ENCODE measurements at regions not wholly inside any gene's neighbourhood (a gene's known extent, or its start where the extent isn't known, plus 50 kb on each side); places are given as distances from the start of the nearest gene placed in this dataset.

DNA sequence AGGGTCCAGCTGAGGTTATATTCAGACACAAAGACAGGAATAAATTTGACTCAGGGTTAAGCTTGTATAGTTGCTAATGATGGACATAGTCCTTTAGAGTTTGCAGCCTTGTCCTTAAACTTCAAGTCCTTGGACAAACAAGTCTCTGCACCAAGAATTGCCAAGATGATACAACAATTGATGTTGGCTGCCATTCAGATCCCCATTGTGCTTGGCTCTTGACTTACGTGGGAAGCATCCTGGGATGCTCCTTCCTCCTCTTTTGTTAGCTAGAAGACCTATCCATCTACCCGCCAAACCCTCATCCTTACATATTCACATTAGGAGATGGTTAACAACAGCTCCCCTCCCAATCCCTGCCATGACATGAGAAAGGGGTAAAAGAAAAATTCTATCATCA lies 115.6 kb downstream of the RDH14 start:
- no peaks in the 10 kb centered on the region for H3K36me3 Mint-ChIP-seq
- no peaks in the 10 kb centered on the region for H3K4me1 Mint-ChIP-seq
- H3K4me3 Mint-ChIP-seq: no peak overlapping the region
- H3K27me3 Mint-ChIP-seq: peaks cover 6% of the 10 kb centered on the region
- no peak for DNase-seq
- CTCF ChIA-PET: no interaction called here
- no peak overlapping the region for H3K27ac Mint-ChIP-seq
- no peaks in the 10 kb centered on the region for H3K9me3 Mint-ChIP-seq

DNA sequence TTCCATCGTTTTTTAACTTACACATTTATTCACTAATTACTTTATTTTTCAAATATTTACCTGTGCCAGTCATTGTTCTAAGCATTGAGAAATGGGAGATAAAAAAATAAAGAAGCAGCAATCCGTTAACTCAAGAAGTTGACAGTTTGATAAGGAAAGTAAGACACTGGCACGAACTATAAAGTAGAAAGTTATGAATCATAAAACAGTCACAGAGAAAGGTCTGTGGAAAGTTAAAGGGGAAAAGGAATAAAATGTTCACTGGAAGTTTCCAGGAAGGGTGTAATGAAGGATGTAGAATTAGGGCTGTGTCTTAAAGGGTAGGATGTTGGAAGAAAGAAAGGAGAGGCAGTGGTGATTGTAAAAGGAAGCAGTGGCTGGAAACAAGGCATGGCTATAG lies 118.9 kb downstream of the RDH14 start:
- DNase-seq: no peak
- Mint-ChIP-seq H3K27me3 (peaks cover 3% of the 10 kb centered on the region), H3K4me3 (no peak overlapping the region), H3K27ac (no peak overlapping the region), H3K9me3 (no peaks in the 10 kb centered on the region), H3K36me3 (no peaks in the 10 kb centered on the region), H3K4me1 (no peaks in the 10 kb centered on the region)
- CTCF ChIA-PET: no interaction called here

DNA sequence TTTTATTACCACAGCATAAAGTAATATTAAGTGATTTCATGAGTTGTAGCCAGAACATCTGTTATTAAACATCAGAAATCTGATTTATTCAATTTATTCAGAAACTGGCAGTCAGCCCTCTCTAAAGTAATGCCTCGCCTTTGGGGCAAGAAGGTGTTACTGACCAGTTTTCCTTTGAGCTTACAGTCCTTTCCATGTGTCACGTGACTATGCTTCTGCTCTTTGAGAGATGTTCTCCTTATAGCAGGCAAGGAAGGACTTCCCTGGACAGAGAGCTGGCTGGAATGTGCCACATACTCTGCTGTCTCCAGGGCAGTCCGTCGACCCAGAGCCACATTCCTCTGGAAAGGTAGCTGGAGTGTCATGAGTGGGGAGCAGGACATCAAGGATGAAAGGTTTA lies 119.7 kb downstream of the RDH14 start:
- Mint-ChIP-seq H3K4me1 (no peaks in the 10 kb centered on the region), H3K27me3 (peaks cover 3% of the 10 kb centered on the region), H3K36me3 (no peaks in the 10 kb centered on the region), H3K27ac (no peak overlapping the region), H3K9me3 (no peaks in the 10 kb centered on the region), H3K4me3 (no peak overlapping the region)
- DNase-seq: no peak
- CTCF ChIA-PET: no interaction called here

DNA sequence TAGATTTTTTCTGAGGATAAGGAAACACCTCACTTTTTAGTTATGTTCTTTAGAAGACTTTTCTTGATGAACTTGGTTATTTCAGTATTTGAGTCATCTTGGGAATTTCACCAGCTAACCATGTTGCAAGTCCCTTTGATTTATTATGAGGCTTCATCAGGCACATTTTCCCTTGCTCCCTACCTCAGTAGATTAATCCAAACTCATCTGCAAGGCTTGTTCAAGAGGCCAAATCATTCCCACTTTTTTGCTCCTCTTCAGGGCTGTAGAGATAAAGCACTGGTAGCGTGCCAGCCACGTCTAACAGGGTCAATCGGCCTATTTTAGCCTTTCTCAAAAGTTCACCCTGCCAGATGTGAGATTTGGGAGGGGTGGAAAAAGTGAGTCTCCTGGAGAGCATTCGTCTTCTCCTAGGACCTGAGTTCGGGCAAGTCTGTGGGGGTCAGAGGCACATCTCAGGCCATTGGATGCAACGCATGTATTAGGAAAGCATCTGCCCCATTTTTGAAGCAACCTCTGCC lies 120.3 kb downstream of the RDH14 start:
- CTCF ChIA-PET: no interaction called here
- H3K27me3 Mint-ChIP-seq: peaks cover 3% of the 10 kb centered on the region
- H3K36me3 Mint-ChIP-seq: no peaks in the 10 kb centered on the region
- no peak overlapping the region for H3K4me3 Mint-ChIP-seq
- no peaks in the 10 kb centered on the region for H3K9me3 Mint-ChIP-seq
- no peak for DNase-seq
- no peak overlapping the region for H3K27ac Mint-ChIP-seq
- no peaks in the 10 kb centered on the region for H3K4me1 Mint-ChIP-seq

DNA sequence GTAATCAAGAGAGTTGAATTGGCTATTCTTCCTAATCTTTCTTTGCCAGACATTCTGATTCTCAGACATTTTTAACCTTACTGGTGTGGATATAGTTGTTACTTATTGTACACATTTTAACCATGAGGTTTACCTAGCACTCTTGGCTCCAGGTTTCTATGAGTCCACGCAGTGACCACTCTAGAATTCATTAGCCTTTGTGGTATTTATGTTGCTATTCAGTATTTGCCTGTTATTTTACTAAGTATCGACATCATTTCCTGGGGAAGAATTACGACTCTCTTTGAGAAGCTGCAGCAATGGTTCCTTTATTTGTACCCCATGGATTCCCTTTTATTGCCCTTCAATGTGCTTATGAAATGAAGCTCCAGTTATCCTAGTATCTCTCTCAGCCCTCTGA lies 120.7 kb downstream of the RDH14 start:
- no peak for DNase-seq
- Mint-ChIP-seq H3K27ac (no peak overlapping the region), H3K9me3 (no peaks in the 10 kb centered on the region), H3K27me3 (peaks cover 3% of the 10 kb centered on the region), H3K4me1 (no peaks in the 10 kb centered on the region), H3K4me3 (no peak overlapping the region), H3K36me3 (no peaks in the 10 kb centered on the region)
- CTCF ChIA-PET: no interaction called here

DNA sequence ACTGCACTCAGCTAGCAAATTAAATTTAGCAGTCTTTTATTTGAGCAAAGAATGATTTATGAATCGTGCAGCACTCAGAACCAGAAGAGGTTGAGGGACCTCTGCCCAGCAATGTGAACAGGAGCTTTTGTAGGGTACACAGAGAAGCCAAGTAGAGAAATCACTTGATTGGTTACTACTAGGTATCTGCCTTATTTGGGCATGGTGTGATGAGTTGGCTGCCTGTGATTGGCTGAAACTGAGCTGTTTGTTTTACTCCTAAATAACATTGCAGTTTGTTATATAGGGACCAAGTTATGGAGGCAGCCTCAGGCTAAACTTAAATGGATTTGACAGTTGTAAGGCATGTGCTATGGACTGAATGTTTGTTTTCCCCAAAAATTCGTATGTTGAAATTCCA lies 122.5 kb downstream of the RDH14 start:
- Mint-ChIP-seq H3K4me1 (no peaks in the 10 kb centered on the region), H3K4me3 (no peak overlapping the region), H3K36me3 (no peaks in the 10 kb centered on the region), H3K27ac (no peak overlapping the region), H3K9me3 (no peaks in the 10 kb centered on the region), H3K27me3 (peaks cover 3% of the 10 kb centered on the region)
- CTCF ChIA-PET: interaction anchor here (1.6 kb wide), 1 partner anchor 82 kb away, joined by 3 read pairs; no protein-coding TSS in a partner anchor
- DNase-seq: no peak

DNA sequence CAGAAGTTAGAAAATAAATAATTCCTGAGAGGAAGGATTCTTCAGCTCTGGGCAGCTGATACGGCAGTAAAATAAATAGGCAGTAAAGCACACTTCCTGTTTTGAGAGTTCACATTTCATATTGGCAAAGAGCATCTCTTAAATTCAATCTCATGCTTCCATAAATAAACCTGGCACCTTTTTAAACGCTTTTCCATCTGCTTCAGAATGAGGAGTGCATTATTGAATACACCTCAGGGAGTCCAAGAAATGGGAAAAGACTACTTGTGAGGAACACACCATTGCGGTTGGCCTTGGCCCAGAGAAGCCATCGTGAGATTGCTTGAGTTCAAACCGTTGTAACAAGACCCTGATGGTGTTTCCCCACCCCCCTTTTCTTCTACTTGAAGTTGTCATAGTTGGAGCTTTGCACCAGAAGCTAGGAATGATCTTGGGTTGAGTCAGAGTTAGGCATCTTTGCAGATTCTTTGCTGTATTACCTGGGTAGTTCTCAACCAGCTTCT lies 123.9 kb downstream of the RDH14 start:
- H3K36me3 Mint-ChIP-seq: no peaks in the 10 kb centered on the region
- no peaks in the 10 kb centered on the region for H3K4me1 Mint-ChIP-seq
- no peak overlapping the region for H3K4me3 Mint-ChIP-seq
- peaks cover 3% of the 10 kb centered on the region for H3K27me3 Mint-ChIP-seq
- no peaks in the 10 kb centered on the region for H3K9me3 Mint-ChIP-seq
- H3K27ac Mint-ChIP-seq: no peak overlapping the region
- no peak for DNase-seq
- CTCF ChIA-PET: no interaction called here

DNA sequence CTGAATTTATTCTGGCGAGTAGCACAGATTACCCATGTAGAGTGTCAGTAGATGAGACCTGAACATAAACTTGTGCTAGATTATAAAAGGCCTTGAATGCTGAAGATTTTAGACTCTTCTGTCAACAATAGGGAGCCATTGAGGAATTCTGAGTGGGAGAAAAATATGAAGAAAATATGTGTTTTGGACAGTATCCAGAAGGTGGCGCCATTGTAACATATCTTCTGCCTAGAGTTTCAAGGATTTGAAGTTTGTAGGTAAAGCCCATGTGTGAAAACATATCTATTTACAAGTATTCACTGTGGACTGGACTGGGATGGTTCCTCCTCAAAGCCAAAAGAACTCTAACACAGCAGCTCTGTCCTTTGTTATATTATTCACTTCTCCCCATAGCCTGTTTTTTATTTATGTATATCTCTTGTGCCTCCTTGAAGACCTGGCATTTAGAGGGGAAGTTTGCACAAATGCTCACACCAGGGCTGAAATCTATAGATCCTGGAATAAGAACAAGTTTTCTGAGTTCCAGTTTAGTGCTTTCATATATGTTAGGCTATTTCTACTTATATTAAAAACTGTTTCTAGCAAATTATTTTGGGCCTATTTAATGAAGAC lies 124.9 kb downstream of the RDH14 start:
- no peaks in the 10 kb centered on the region for H3K27me3 Mint-ChIP-seq
- no peak for DNase-seq
- no peaks in the 10 kb centered on the region for H3K36me3 Mint-ChIP-seq
- H3K4me1 Mint-ChIP-seq: no peaks in the 10 kb centered on the region
- H3K9me3 Mint-ChIP-seq: no peaks in the 10 kb centered on the region
- H3K27ac Mint-ChIP-seq: no peak overlapping the region
- H3K4me3 Mint-ChIP-seq: no peak overlapping the region
- CTCF ChIA-PET: no interaction called here

DNA sequence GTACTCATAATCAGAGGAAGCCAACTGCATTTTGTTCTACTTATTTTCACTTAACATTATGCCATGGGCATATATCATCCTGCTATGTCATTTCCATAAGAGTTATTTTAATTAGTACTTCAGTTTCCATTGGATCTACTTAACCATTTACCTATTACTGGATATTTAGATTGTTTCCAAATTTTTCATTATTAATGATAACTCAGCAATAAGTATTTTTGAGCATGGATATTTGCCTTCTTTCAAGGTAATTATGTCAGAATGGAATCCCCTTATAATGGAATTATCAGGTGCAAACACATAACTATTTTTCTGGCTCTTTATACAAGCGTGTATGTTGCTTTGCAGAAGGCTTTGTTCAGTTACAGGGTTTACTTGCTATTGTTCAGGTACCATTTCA lies 126.6 kb downstream of the RDH14 start:
- CTCF ChIA-PET: no interaction called here
- no peak for DNase-seq
- no peak overlapping the region for H3K4me3 Mint-ChIP-seq
- no peaks in the 10 kb centered on the region for H3K4me1 Mint-ChIP-seq
- no peaks in the 10 kb centered on the region for H3K36me3 Mint-ChIP-seq
- no peaks in the 10 kb centered on the region for H3K9me3 Mint-ChIP-seq
- no peak overlapping the region for H3K27ac Mint-ChIP-seq
- no peaks in the 10 kb centered on the region for H3K27me3 Mint-ChIP-seq

DNA sequence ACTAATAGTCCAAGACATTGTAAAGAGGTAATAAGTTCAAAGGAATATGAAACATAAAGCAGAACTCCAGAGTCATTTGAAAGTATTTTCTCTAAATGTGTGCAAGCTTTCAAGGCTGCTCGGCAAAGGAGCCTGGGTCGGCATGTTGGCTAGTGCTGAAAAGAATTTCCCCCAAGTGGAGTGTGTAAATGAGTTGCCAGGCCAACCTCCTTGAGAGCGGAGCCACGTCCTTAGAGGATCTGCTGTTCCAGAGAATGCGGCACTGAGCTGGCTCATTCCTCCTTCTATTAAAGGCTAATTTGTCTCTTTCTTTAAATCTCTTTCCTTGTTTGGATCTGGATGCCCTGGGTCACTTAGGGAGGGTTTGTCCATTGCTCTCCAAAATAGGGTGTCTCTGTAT lies 127.5 kb downstream of the RDH14 start:
- Mint-ChIP-seq H3K4me3 (no peak overlapping the region), H3K4me1 (no peaks in the 10 kb centered on the region), H3K9me3 (no peaks in the 10 kb centered on the region), H3K27ac (no peak overlapping the region), H3K27me3 (no peaks in the 10 kb centered on the region), H3K36me3 (no peaks in the 10 kb centered on the region)
- no peak for DNase-seq
- CTCF ChIA-PET: interaction anchor here (1.0 kb wide), 1 partner anchor 1432 kb away, joined by 3 read pairs; no protein-coding TSS in a partner anchor

DNA sequence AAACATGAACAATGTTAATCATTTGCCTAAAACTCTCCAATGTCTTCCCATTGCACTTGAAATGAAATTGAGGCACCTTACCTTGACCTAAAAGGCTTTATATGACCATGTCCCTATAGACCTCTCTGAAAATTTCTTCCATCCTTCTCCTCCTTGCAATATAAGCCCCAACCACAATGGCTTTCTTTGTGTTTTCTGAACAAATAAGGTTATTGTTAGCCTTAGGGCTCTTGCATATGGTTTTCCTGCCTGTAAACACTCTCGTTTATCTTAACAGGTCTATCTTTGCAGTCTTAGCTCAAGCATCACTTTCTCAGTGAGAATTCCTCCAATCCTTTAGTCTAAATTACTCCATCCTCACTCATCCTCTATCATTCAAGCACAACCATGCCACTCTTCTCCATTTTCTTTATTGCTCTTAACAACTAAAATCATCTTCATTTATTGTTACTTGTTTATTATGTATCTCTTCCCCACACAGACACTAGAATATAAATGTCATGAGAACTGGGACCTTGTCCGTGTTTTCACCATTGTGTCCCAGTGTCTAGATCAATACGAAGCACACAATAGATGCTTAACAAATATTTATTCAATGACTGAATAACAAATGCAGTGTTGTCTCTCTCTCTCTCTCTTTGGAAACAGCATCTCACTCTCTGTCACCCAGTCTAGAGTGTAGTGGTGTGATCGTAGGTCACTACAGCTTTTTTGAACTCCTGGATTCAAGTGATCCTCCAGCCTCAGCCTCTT lies 129.3 kb downstream of the RDH14 start:
- Mint-ChIP-seq H3K27me3 (no peaks in the 10 kb centered on the region), H3K27ac (no peak overlapping the region), H3K4me1 (no peaks in the 10 kb centered on the region), H3K4me3 (no peak overlapping the region), H3K9me3 (no peaks in the 10 kb centered on the region), H3K36me3 (no peaks in the 10 kb centered on the region)
- DNase-seq: no peak
- CTCF ChIA-PET: no interaction called here

DNA sequence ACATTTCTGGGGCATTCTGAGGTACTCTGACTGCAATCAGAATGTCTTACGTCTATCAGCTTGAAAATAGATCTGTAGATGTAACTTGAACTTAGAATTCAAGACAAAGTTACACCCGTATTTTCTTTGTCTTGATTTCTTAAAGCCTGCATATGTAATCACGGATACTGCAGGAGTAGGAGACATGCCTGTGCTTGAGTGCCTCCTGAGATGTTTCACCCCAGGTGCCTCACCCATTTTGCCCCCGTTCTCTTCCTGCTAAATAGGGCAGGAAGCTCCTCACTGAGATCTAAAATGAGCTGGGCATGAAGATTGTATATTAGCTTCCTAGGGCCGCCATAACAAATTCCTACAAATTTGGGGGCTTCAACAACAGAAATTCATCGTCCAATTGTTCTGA lies 131.9 kb downstream of the RDH14 start:
- no peaks in the 10 kb centered on the region for H3K4me1 Mint-ChIP-seq
- CTCF ChIA-PET: no interaction called here
- no peak for DNase-seq
- peaks cover 4% of the 10 kb centered on the region for H3K27me3 Mint-ChIP-seq
- H3K27ac Mint-ChIP-seq: no peak overlapping the region
- no peaks in the 10 kb centered on the region for H3K9me3 Mint-ChIP-seq
- H3K4me3 Mint-ChIP-seq: no peak overlapping the region
- H3K36me3 Mint-ChIP-seq: no peaks in the 10 kb centered on the region

DNA sequence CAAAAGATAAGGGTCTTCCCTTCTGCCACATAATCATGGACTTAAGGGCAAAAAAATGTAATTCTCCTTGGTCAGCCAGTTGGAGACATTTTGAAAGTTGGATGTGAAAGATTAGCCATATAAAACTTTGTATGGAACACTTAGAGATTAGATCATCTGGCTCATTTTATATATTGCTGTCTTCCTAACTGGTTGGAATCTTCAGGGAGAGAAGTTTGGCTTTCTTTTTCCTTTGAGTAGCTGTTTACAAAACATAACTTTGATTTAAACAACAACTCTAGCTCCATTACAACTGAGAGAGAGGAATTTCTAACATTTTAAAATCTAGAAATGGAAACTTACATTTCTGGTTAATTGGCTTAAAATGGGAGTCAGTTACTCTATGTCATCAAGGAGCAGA lies 132.7 kb downstream of the RDH14 start:
- Mint-ChIP-seq H3K27me3 (peaks cover 9% of the 10 kb centered on the region), H3K36me3 (no peaks in the 10 kb centered on the region), H3K9me3 (no peaks in the 10 kb centered on the region), H3K4me3 (no peak overlapping the region), H3K27ac (no peak overlapping the region), H3K4me1 (no peaks in the 10 kb centered on the region)
- DNase-seq: no peak
- CTCF ChIA-PET: no interaction called here

DNA sequence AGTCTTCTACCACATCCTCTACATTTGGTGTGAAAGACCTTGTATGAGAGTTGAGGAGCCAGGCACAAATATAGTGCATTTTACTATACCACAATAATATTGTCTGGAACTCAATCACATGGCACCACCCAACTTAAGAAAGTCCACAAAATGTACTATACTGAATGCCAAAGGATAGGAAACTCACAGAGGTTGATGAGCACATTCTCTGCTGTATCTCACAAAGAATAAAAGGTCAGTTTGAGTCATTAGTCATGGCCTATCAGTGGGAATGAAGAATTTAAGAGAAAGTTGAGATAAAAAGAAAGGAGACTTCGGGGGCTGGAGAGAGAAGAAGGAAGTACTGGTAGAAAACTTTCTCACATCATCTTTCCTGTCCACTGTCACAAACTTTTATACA lies 134.3 kb downstream of the RDH14 start:
- Mint-ChIP-seq H3K27ac (no peak overlapping the region), H3K36me3 (no peaks in the 10 kb centered on the region), H3K4me3 (no peak overlapping the region), H3K9me3 (no peaks in the 10 kb centered on the region), H3K4me1 (no peaks in the 10 kb centered on the region), H3K27me3 (peaks cover 9% of the 10 kb centered on the region)
- DNase-seq: no peak
- CTCF ChIA-PET: interaction anchor here (0.9 kb wide), 1 partner anchor 21 kb away, joined by 3 read pairs; no protein-coding TSS in a partner anchor

DNA sequence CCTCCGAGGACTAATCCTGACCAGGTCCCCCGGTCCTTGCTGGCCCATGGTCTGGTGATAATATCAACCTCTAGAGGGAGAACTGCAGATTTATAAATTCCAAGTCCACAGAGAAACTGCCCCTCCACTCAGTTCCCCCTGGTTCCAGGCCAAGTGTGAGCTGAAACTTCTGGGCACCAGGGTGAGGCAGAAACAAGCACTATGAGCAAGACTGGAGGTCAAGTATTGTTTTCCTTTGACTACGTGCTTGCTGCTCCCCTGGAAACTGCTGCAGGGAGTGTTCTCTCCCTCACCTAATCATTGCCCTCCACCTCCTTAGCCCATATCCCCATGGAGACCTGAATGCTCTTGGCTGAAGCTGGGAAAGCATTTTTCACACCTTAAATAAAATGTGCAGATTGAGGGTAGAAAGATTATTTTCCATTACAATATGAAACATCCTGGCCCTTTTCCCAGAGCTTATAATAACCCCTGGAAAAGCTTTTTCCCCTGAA lies 135.2 kb downstream of the RDH14 start:
- CTCF ChIA-PET: interaction anchor here (0.9 kb wide), 1 partner anchor 20 kb away, joined by 3 read pairs; no protein-coding TSS in a partner anchor
- no peaks in the 10 kb centered on the region for H3K36me3 Mint-ChIP-seq
- no peaks in the 10 kb centered on the region for H3K4me1 Mint-ChIP-seq

More for the DNA sequence above, 135.2 kb downstream of the RDH14 start:
- Mint-ChIP-seq H3K27ac (no peak overlapping the region), H3K27me3 (peaks cover 9% of the 10 kb centered on the region), H3K9me3 (no peaks in the 10 kb centered on the region), H3K4me3 (no peak overlapping the region)
- DNase-seq: no peak
